ENCODE measurements at regions not wholly inside any gene's neighbourhood (a gene's known extent, or its start where the extent isn't known, plus 50 kb on each side); places are given as distances from the start of the nearest gene placed in this dataset.

DNA sequence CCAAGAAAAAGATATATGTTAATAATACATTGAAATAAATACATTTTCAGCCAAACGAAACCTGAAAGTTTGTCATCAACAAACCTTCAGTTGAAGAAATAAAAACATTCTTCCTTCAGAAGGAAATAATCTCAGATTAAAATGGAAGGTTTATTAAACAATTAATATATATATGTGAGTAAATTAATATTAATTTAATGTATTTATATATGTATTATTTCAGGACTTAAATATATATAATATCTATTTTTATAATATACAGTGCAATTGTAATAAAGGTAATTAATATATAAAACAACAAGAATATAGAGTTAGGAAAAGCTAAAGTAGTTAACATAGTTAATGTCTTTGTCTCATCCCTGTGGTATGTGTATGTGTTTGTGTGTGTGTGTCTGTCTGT lies 102.2 kb upstream of the CDC14C start:
- POLR2A ChIA-PET: no interaction called here
- in situ Hi-C loops (cut with HindIII; ENCODE audit: low pct_unique_long_range_greater_than_20kb, low sequenced_read_pairs): no loop called here

GRCh38 chr7:48832303-48832845 lies 92.0 kb upstream of the CDC14C start:
- TF ChIP-seq REST (IDR thresholded peaks at IDR 0.05; ENCODE audit: insufficient read depth in 1 of 2, low read depth in 2 of 2, low read length in 1 of 2) (no peak), CTCF (IDR thresholded peaks at IDR 0.05) (no peak), TCF7L2 (IDR thresholded peaks at IDR 0.05; ENCODE audit: low read depth, low read length) (no peak)
- Histone ChIP-seq H3K4me1 (ENCODE audit: control insufficient read depth, insufficient read depth, low read length) (no peaks in the 10 kb centered on the region), H3K9me3 (ENCODE audit: control insufficient read depth, insufficient read depth, low read depth, low read length) (no peaks in the 10 kb centered on the region), H3K27me3 (ENCODE audit: control insufficient read depth, insufficient read depth, low read length) (no peaks in the 10 kb centered on the region), H3K36me3 (ENCODE audit: control insufficient read depth, insufficient read depth, low read length) (no peaks in the 10 kb centered on the region), H3K27ac (ENCODE audit: low read length) (no peak overlapping the region), H3K4me3 (ENCODE audit: low read depth in 2 of 2, low read length in 2 of 2) (no peak overlapping the region)
- CTCF ChIA-PET: no interaction called here
- intact Hi-C loops (cut with micrococcal nuclease; ENCODE audit: unreplicated experiment) (no loop called here), in situ Hi-C loops (cut with HindIII; ENCODE audit: low pct_unique_long_range_greater_than_20kb, low sequenced_read_pairs) (no loop called here)
- ATAC-seq (no peak), DNase-seq (ENCODE audit: low read depth, low spot score) (no peak)
- no TSS peak for BruUV-seq (replicated peaks)
- POLR2A ChIA-PET: no interaction called here

More for the DNA sequence above, 102.2 kb upstream of the CDC14C start:
- Histone ChIP-seq H3K4me1 (ENCODE audit: control insufficient read depth, insufficient read depth, low read length) (no peaks in the 10 kb centered on the region), H3K36me3 (ENCODE audit: control insufficient read depth, insufficient read depth, low read length) (no peaks in the 10 kb centered on the region), H3K27me3 (ENCODE audit: control insufficient read depth, insufficient read depth, low read length) (no peaks in the 10 kb centered on the region), H3K9me3 (ENCODE audit: control insufficient read depth, insufficient read depth, low read depth, low read length) (no peaks in the 10 kb centered on the region; the same call in 1 of the 2 replicates), H3K4me3 (ENCODE audit: low read depth in 2 of 2, low read length in 2 of 2) (no peak overlapping the region), H3K27ac (ENCODE audit: low read length) (no peak overlapping the region)
- TF ChIP-seq POLR2AphosphoS5 (IDR thresholded peaks at IDR 0.05; ENCODE audit: low read depth, low read length): no peak
- TF ChIP-seq SIN3A (IDR thresholded peaks at IDR 0.05; ENCODE audit: borderline replicate concordance, insufficient read depth, low read depth, low read length): no peak
- no peak for TF ChIP-seq REST (IDR thresholded peaks at IDR 0.05; ENCODE audit: insufficient read depth in 1 of 2, low read depth in 2 of 2, low read length in 1 of 2)
- TF ChIP-seq CTCF (IDR thresholded peaks at IDR 0.05): no peak
- no peak for TF ChIP-seq TCF7L2 (IDR thresholded peaks at IDR 0.05; ENCODE audit: low read depth, low read length)
- BruUV-seq (replicated peaks): no TSS peak
- ATAC-seq (no peak), DNase-seq (ENCODE audit: low read depth, low spot score) (no peak)
- intact Hi-C loops (cut with micrococcal nuclease; ENCODE audit: unreplicated experiment): no loop called here
- CTCF ChIA-PET: no interaction called here

All from Panc1 (cell line).